ENCODE measurements at regions not wholly inside any gene's neighbourhood (a gene's known extent, or its start where the extent isn't known, plus 50 kb on each side); places are given as distances from the start of the nearest gene placed in this dataset.

- Histone ChIP-seq H3K79me2 (ENCODE audit: control insufficient read depth, insufficient read depth, low read length) (no peaks in the 10 kb centered on the region), H3K27ac (ENCODE audit: insufficient read depth, low read length) (no peak overlapping the region), H3K4me1 (ENCODE audit: control insufficient read depth, extremely low read depth, insufficient read depth, low read length) (no peaks in the 10 kb centered on the region), H3K4me2 (ENCODE audit: extremely low read depth, insufficient read depth, low read length) (no peak overlapping the region), H3K27me3 (ENCODE audit: control insufficient read depth, insufficient read depth, low read length) (no peaks in the 10 kb centered on the region), H3K9ac (ENCODE audit: insufficient read depth, low read length) (no peak overlapping the region), H3K36me3 (ENCODE audit: control insufficient read depth, insufficient read depth, low read length) (no peaks in the 10 kb centered on the region), H3K4me3 (replicated peaks in 1 of 4; ENCODE audit: control extremely low read depth in 1 of 4, insufficient read depth in 1 of 4, low read depth in 3 of 4, low read length in 4 of 4) (no peak overlapping the region), H2AFZ (ENCODE audit: low read length) (no peak overlapping the region), H3K9me3 (ENCODE audit: control insufficient read depth, insufficient read depth, low read depth, low read length) (no peaks in the 10 kb centered on the region), H4K20me1 (ENCODE audit: control insufficient read depth, extremely low read depth, insufficient read depth, low read length) (no peaks in the 10 kb centered on the region)
- no peak for TF ChIP-seq EZH2 (IDR thresholded peaks at IDR 0.05; ENCODE audit: low read length, missing control alignments)
- no peak for TF ChIP-seq CTCF (conservative IDR thresholded peaks at IDR 0.05 in 1 of 2, IDR thresholded peaks at IDR 0.05 in 1 of 2; ENCODE audit: low read depth in 1 of 2, low read length in 2 of 2)
- no peak for DNase-seq (ENCODE audit: low read depth in 2 of 2)
These were observed 181.6 kb downstream of the KTN1 start for GRCh38 chr14:55761651-55762050.

- H3K4me2 ChIP-seq (ENCODE audit: extremely low read depth, insufficient read depth, low read length): no peak overlapping the region
- no peak for TF ChIP-seq EZH2 (IDR thresholded peaks at IDR 0.05; ENCODE audit: low read length, missing control alignments)
- TF ChIP-seq CTCF (conservative IDR thresholded peaks at IDR 0.05 in 1 of 2, IDR thresholded peaks at IDR 0.05 in 1 of 2; ENCODE audit: low read depth in 1 of 2, low read length in 2 of 2): no peak
- no peaks in the 10 kb centered on the region for H3K27me3 ChIP-seq (ENCODE audit: control insufficient read depth, insufficient read depth, low read length)
- H3K27ac ChIP-seq (ENCODE audit: insufficient read depth, low read length): no peak overlapping the region
- H4K20me1 ChIP-seq (ENCODE audit: control insufficient read depth, extremely low read depth, insufficient read depth, low read length): no peaks in the 10 kb centered on the region
- H3K36me3 ChIP-seq (ENCODE audit: control insufficient read depth, insufficient read depth, low read length): no peaks in the 10 kb centered on the region
- no peak overlapping the region for H3K4me3 ChIP-seq (replicated peaks in 1 of 4; ENCODE audit: control extremely low read depth in 1 of 4, insufficient read depth in 1 of 4, low read depth in 3 of 4, low read length in 4 of 4)
- H3K4me1 ChIP-seq (ENCODE audit: control insufficient read depth, extremely low read depth, insufficient read depth, low read length): no peaks in the 10 kb centered on the region
- H2AFZ ChIP-seq (ENCODE audit: low read length): no peak overlapping the region
- H3K79me2 ChIP-seq (ENCODE audit: control insufficient read depth, insufficient read depth, low read length): no peaks in the 10 kb centered on the region
- no peak overlapping the region for H3K9ac ChIP-seq (ENCODE audit: insufficient read depth, low read length)
- H3K9me3 ChIP-seq (ENCODE audit: control insufficient read depth, insufficient read depth, low read depth, low read length): no peaks in the 10 kb centered on the region
- no peak for DNase-seq (ENCODE audit: low read depth in 2 of 2)
These were observed 182.7 kb downstream of the KTN1 start for GRCh38 chr14:55762595-55763232.

- Histone ChIP-seq H3K36me3 (ENCODE audit: control insufficient read depth, insufficient read depth, low read length) (no peaks in the 10 kb centered on the region), H3K9ac (ENCODE audit: insufficient read depth, low read length) (no peak overlapping the region), H2AFZ (ENCODE audit: low read length) (no peak overlapping the region), H4K20me1 (ENCODE audit: control insufficient read depth, extremely low read depth, insufficient read depth, low read length) (no peaks in the 10 kb centered on the region), H3K27me3 (ENCODE audit: control insufficient read depth, insufficient read depth, low read length) (no peaks in the 10 kb centered on the region), H3K4me1 (ENCODE audit: control insufficient read depth, extremely low read depth, insufficient read depth, low read length) (no peaks in the 10 kb centered on the region), H3K4me2 (ENCODE audit: extremely low read depth, insufficient read depth, low read length) (no peak overlapping the region), H3K4me3 (replicated peaks in 1 of 4; ENCODE audit: control extremely low read depth in 1 of 4, insufficient read depth in 1 of 4, low read depth in 3 of 4, low read length in 4 of 4) (no peak overlapping the region), H3K79me2 (ENCODE audit: control insufficient read depth, insufficient read depth, low read length) (no peaks in the 10 kb centered on the region), H3K27ac (ENCODE audit: insufficient read depth, low read length) (no peak overlapping the region), H3K9me3 (ENCODE audit: control insufficient read depth, insufficient read depth, low read depth, low read length) (no peaks in the 10 kb centered on the region)
- TF ChIP-seq EZH2 (IDR thresholded peaks at IDR 0.05; ENCODE audit: low read length, missing control alignments) (no peak), CTCF (conservative IDR thresholded peaks at IDR 0.05 in 1 of 2, IDR thresholded peaks at IDR 0.05 in 1 of 2; ENCODE audit: low read depth in 1 of 2, low read length in 2 of 2) (no peak)
- no peak for DNase-seq (ENCODE audit: low read depth in 2 of 2)
These were observed 184.8 kb downstream of the KTN1 start for GRCh38 chr14:55764784-55765183.
